ENCODE measurements at regions not wholly inside any gene's neighbourhood (a gene's known extent, or its start where the extent isn't known, plus 50 kb on each side); places are given as distances from the start of the nearest gene placed in this dataset.

GRCh38 chr11:111095327-111095726 is 150.2 kb upstream of the POU2AF2 start:
- TF ChIP-seq CTCF (IDR thresholded peaks at IDR 0.05) (no peak), POLR2A (IDR thresholded peaks at IDR 0.05) (no peak)
